ENCODE measurements at regions not wholly inside any gene's neighbourhood (a gene's known extent, or its start where the extent isn't known, plus 50 kb on each side); places are given as distances from the start of the nearest gene placed in this dataset.
A peak's percentile ranks its signal among the peaks of the same experiment; 100 is the strongest.
"Not testable (repeated sequence)": the region's sequence is repeated elsewhere in the genome, so short reads cannot be mapped to it uniquely, and the experiment has no call there.

- DNase-seq: peak in 6 of 7 donors; percentile 10 to 62 (median 34)
- TF ChIP-seq CTCF (IDR thresholded peaks at IDR 0.05) (no peak), POLR2A (IDR thresholded peaks at IDR 0.05) (no peak)
- intact Hi-C loops (cut with DNase I): no loop called here
- WGBS, 4 donors: 58 to 87% (median 72%) methylated on average over 2 of the region's 2 CpGs
- H3K36me3 ChIP-seq (replicated peaks in 1 of 2): no peaks in the 10 kb centered on the region
- H3K4me1 ChIP-seq (replicated peaks in 1 of 2): no peaks in the 10 kb centered on the region
- H3K27ac ChIP-seq: no peak overlapping the region
- H3K27me3 ChIP-seq: no peaks in the 10 kb centered on the region
- H3K9me3 ChIP-seq (replicated peaks in 1 of 3): no peaks in the 10 kb centered on the region
- H3K4me3 ChIP-seq: no peak overlapping the region
Observed at GRCh38 chrX:66863721-66864120, 224.8 kb upstream of the EDA2R start.

- Histone ChIP-seq H3K9me3 (replicated peaks in 1 of 3) (no peaks in the 10 kb centered on the region), H3K27ac (no peak overlapping the region), H3K27me3 (peaks cover 5% of the 10 kb centered on the region), H3K36me3 (replicated peaks in 1 of 2) (no peaks in the 10 kb centered on the region), H3K4me1 (replicated peaks in 1 of 2) (no peaks in the 10 kb centered on the region), H3K4me3 (no peak overlapping the region)
- WGBS, 4 donors: 40 to 64% (median 53%) methylated on average over 1 of the region's 1 CpG
- no peak for DNase-seq
- TF ChIP-seq POLR2A (IDR thresholded peaks at IDR 0.05) (no peak), CTCF (IDR thresholded peaks at IDR 0.05) (no peak)
- intact Hi-C loops (cut with DNase I): no loop called here
Observed at GRCh38 chrX:66833426-66833825, 194.5 kb upstream of the EDA2R start.

- TF ChIP-seq POLR2A (IDR thresholded peaks at IDR 0.05) (no peak), CTCF (IDR thresholded peaks at IDR 0.05) (no peak)
- DNase-seq: no peak
- no peaks in the 10 kb centered on the region for H3K9me3 ChIP-seq (replicated peaks in 1 of 3)
- no peak overlapping the region for H3K27ac ChIP-seq
- no peaks in the 10 kb centered on the region for H3K4me1 ChIP-seq (replicated peaks in 1 of 2)
- no peaks in the 10 kb centered on the region for H3K36me3 ChIP-seq (replicated peaks in 1 of 2)
- H3K27me3 ChIP-seq: peaks cover 4% of the 10 kb centered on the region
- no peak overlapping the region for H3K4me3 ChIP-seq
- intact Hi-C loops (cut with DNase I): no loop called here
- WGBS, 4 donors: 44 to 80% (median 63%) methylated on average over 1 of the region's 1 CpG
Observed at GRCh38 chrX:66815227-66815626, 176.3 kb upstream of the EDA2R start.

GRCh38 chrX:66794514-66794913, 155.6 kb upstream of the EDA2R start:
- H3K9me3 ChIP-seq (replicated peaks in 1 of 3); H3K36me3 ChIP-seq (replicated peaks in 1 of 2); H3K4me3 ChIP-seq; intact Hi-C loops (cut with DNase I); H3K27me3 ChIP-seq; H3K4me1 ChIP-seq (replicated peaks in 1 of 2); DNase-seq; H3K27ac ChIP-seq: not testable (repeated sequence)
- 70 to 74% (median 72%) methylated on average over 2 to 5 of the region's 5 CpGs for WGBS, 4 donors

GRCh38 chrX:66766318-66766717, 127.4 kb upstream of the EDA2R start:
- Histone ChIP-seq H3K4me3 (no peak overlapping the region), H3K27me3 (peaks cover 22% of the 10 kb centered on the region), H3K27ac (no peak overlapping the region), H3K9me3 (replicated peaks in 1 of 3) (no peaks in the 10 kb centered on the region), H3K4me1 (replicated peaks in 1 of 2) (no peaks in the 10 kb centered on the region), H3K36me3 (replicated peaks in 1 of 2) (no peaks in the 10 kb centered on the region)
- intact Hi-C loops (cut with DNase I): no loop called here
- WGBS, 4 donors: 67 to 81% (median 70%) methylated on average over 2 to 3 of the region's 3 CpGs
- DNase-seq: no peak
- no peak for TF ChIP-seq CTCF (IDR thresholded peaks at IDR 0.05)
- no peak for TF ChIP-seq POLR2A (IDR thresholded peaks at IDR 0.05)
